Activated B cell treated with CpG ODN at 0.5 μM for 24 hours (primary cell): ENCODE measurements at regions not wholly inside any gene's neighbourhood (a gene's known extent, or its start where the extent isn't known, plus 50 kb on each side); places are given as distances from the start of the nearest gene placed in this dataset.

Experiments
- ATAC-seq: fragments of 200-7000 bp; cut with Tn5 transposase; one replicate; pipeline ENCODE4 v1.10.0; 2021; ENCODE audit warnings: low read depth, mild to moderate bottlenecking, moderate library complexity
- CTCF ChIA-PET: fragments of 350-600 bp; sonication (Branson Sonifier 250); formaldehyde crosslinking; loops from one replicate; lab custom pipeline; 2021; ENCODE audit warnings: antibody characterized with exemption; lab: Charles Lee
- POLR2A ChIA-PET: fragments of 350-600 bp; sonication (Branson Sonifier 250); formaldehyde crosslinking; loops from one replicate; lab custom pipeline; 2021; ENCODE audit warnings: antibody characterized with exemption; lab: Charles Lee
- DNase-seq: peaks from one replicate; pipeline ENCODE4 v3.0.0; 2022
- H3K27ac Mint-ChIP-seq: one replicate; pipeline ENCODE4 v1.8.0; 2020; ENCODE audit warnings: mixed read lengths
- H3K27me3 Mint-ChIP-seq: one replicate; pipeline ENCODE4 v1.8.0; 2021; ENCODE audit warnings: mixed read lengths
- H3K36me3 Mint-ChIP-seq: one replicate; pipeline ENCODE4 v1.8.0; 2021; ENCODE audit warnings: low read depth, mixed read lengths
- H3K4me1 Mint-ChIP-seq: one replicate; pipeline ENCODE4 v1.8.0; 2021; ENCODE audit warnings: mixed read lengths
- H3K4me3 Mint-ChIP-seq: one replicate; pipeline ENCODE4 v1.8.0; 2020; ENCODE audit warnings: mild to moderate bottlenecking, mixed read lengths
- H3K9me3 Mint-ChIP-seq: one replicate; pipeline ENCODE4 v1.8.0; 2020; ENCODE audit warnings: mixed read lengths
- CTCF ChIP-seq: fragments of 200-600 bp; IDR thresholded peaks from one replicate; pipeline ENCODE4 v1.8.0; 2022; ENCODE audit warnings: antibody characterized with exemption, mild to moderate bottlenecking
- intact Hi-C: fragments of 100-400 bp; cut with micrococcal nuclease; formaldehyde crosslinking; loops from one replicate; pipeline ENCODE4 v1.15.1; 2024

GRCh38 chr1:209354111-209354839 is 229.2 kb upstream of the CAMK1G start:
- H3K27ac Mint-ChIP-seq = no peak overlapping the region
- ChIA-PET CTCF (interaction anchor here (0.6 to 1.5 kb wide), 5 partner anchors 9 to 33 kb away, joined by 3 to 4 read pairs (median 3); no protein-coding TSS in a partner anchor), POLR2A (no interaction called here)
- H3K4me1 Mint-ChIP-seq = no peaks in the 10 kb centered on the region
- intact Hi-C loops = no loop called here
- H3K36me3 Mint-ChIP-seq = no peaks in the 10 kb centered on the region
- TF ChIP-seq CTCF = no peak
- H3K4me3 Mint-ChIP-seq = no peak overlapping the region
- no peaks in the 10 kb centered on the region for H3K9me3 Mint-ChIP-seq
- no peaks in the 10 kb centered on the region for H3K27me3 Mint-ChIP-seq
- ATAC-seq (no peak), DNase-seq (no peak)

- POLR2A ChIA-PET = no interaction called here
- intact Hi-C loops = no loop called here
- CTCF ChIA-PET = interaction anchor here (0.6 to 1.5 kb wide), 4 partner anchors 12 to 32 kb away, joined by 3 read pairs; no protein-coding TSS in a partner anchor
- Mint-ChIP-seq H3K27ac (no peak overlapping the region), H3K4me1 (no peaks in the 10 kb centered on the region), H3K36me3 (no peaks in the 10 kb centered on the region), H3K9me3 (no peaks in the 10 kb centered on the region), H3K4me3 (no peak overlapping the region), H3K27me3 (no peaks in the 10 kb centered on the region)
- no peak for TF ChIP-seq CTCF
- DNase-seq (no peak), ATAC-seq (no peak)
Observed at GRCh38 chr1:209354840-209355165, 228.7 kb upstream of the CAMK1G start.

GRCh38 chr1:209355415-209355814 is 228.1 kb upstream of the CAMK1G start:
- no peak for DNase-seq
- H3K9me3 Mint-ChIP-seq = no peaks in the 10 kb centered on the region
- POLR2A ChIA-PET = no interaction called here
- H3K27ac Mint-ChIP-seq = no peak overlapping the region
- TF ChIP-seq CTCF = no peak
- H3K4me3 Mint-ChIP-seq = no peak overlapping the region
- intact Hi-C loops = no loop called here
- H3K4me1 Mint-ChIP-seq = no peaks in the 10 kb centered on the region
- peaks cover 1% of the 10 kb centered on the region for H3K27me3 Mint-ChIP-seq
- CTCF ChIA-PET = no interaction called here
- no peak for ATAC-seq
- H3K36me3 Mint-ChIP-seq = no peaks in the 10 kb centered on the region

- intact Hi-C loops = no loop called here
- POLR2A ChIA-PET = no interaction called here
- DNase-seq = no peak
- TF ChIP-seq CTCF = no peak
- H3K4me3 Mint-ChIP-seq = no peak overlapping the region
- H3K27ac Mint-ChIP-seq = no peak overlapping the region
- H3K9me3 Mint-ChIP-seq = no peaks in the 10 kb centered on the region
- ATAC-seq = no peak
- peaks cover 3% of the 10 kb centered on the region for H3K27me3 Mint-ChIP-seq
- no peaks in the 10 kb centered on the region for H3K4me1 Mint-ChIP-seq
- CTCF ChIA-PET = no interaction called here
- no peaks in the 10 kb centered on the region for H3K36me3 Mint-ChIP-seq
Observed at GRCh38 chr1:209356976-209357377, 226.5 kb upstream of the CAMK1G start.

- Mint-ChIP-seq H3K27ac (no peak overlapping the region), H3K36me3 (no peaks in the 10 kb centered on the region), H3K27me3 (peaks cover 6% of the 10 kb centered on the region), H3K4me1 (no peaks in the 10 kb centered on the region), H3K4me3 (no peak overlapping the region), H3K9me3 (no peaks in the 10 kb centered on the region)
- intact Hi-C loops = no loop called here
- DNase-seq = no peak
- POLR2A ChIA-PET = no interaction called here
- no peak for ATAC-seq
- no peak for TF ChIP-seq CTCF
- CTCF ChIA-PET = interaction anchor here (1.2 kb wide), 1 partner anchor 9 kb away, joined by 4 read pairs; no protein-coding TSS in a partner anchor
Observed at GRCh38 chr1:209363112-209363511, 220.4 kb upstream of the CAMK1G start.
